NK-92 (cell line): ENCODE measurements at regions not wholly inside any gene's neighbourhood (a gene's known extent, or its start where the extent isn't known, plus 50 kb on each side); places are given as distances from the start of the nearest gene placed in this dataset.

ENCODE experiments used
- DNase-seq: peaks from one replicate; lab custom pipeline; 2025; ENCODE audit not compliant: unreplicated experiment; lab: John Stamatoyannopoulos, UW

GRCh38 chr6:105593056-105593690 is 190.3 kb upstream of the PREP start:
- no peak for DNase-seq

GRCh38 chr6:105592329-105592728 is 189.4 kb upstream of the PREP start:
- DNase-seq: no peak

GRCh38 chr6:105591053-105591452 is 188.2 kb upstream of the PREP start:
- DNase-seq: no peak

- no peak for DNase-seq
Measured at GRCh38 chr6:105588123-105588710, 185.3 kb upstream of the PREP start.

GRCh38 chr6:105587349-105588122 is 184.7 kb upstream of the PREP start:
- DNase-seq: no peak

GRCh38 chr6:105578179-105578707 is 175.4 kb upstream of the PREP start:
- no peak for DNase-seq

- no peak for DNase-seq
Measured at GRCh38 chr6:105573556-105573955, 170.7 kb upstream of the PREP start.

- no peak for DNase-seq
Measured at GRCh38 chr6:105573138-105573537, 170.3 kb upstream of the PREP start.

GRCh38 chr6:105570416-105570815 is 167.5 kb upstream of the PREP start:
- DNase-seq: no peak

- DNase-seq: no peak
Measured at GRCh38 chr6:105569706-105570105, 166.8 kb upstream of the PREP start.

- DNase-seq: no peak
Measured at GRCh38 chr6:105568751-105569150, 165.9 kb upstream of the PREP start.

- DNase-seq: no peak
Measured at GRCh38 chr6:105568142-105568541, 165.3 kb upstream of the PREP start.

GRCh38 chr6:105567140-105567539 is 164.3 kb upstream of the PREP start:
- no peak for DNase-seq

GRCh38 chr6:105566503-105566902 is 163.6 kb upstream of the PREP start:
- no peak for DNase-seq

- no peak for DNase-seq
Measured at GRCh38 chr6:105564121-105564902, 161.4 kb upstream of the PREP start.

GRCh38 chr6:105562027-105562426 is 159.1 kb upstream of the PREP start:
- DNase-seq: no peak

- DNase-seq: no peak
Measured at GRCh38 chr6:105561486-105561885, 158.6 kb upstream of the PREP start.

GRCh38 chr6:105560611-105561066 is 157.8 kb upstream of the PREP start:
- no peak for DNase-seq

GRCh38 chr6:105557291-105557690 is 154.4 kb upstream of the PREP start:
- no peak for DNase-seq

GRCh38 chr6:105553171-105553570 is 150.3 kb upstream of the PREP start:
- no peak for DNase-seq

GRCh38 chr6:105550955-105551620 is 148.2 kb upstream of the PREP start:
- no peak for DNase-seq
